Stimulated activated naive CD8-positive, alpha-beta T cell treated with anti-CD3 and anti-CD28 coated beads, Interleukin-15, amount 100 ng/mL, for 72 hours (primary cell): ENCODE measurements at regions not wholly inside any gene's neighbourhood (a gene's known extent, or its start where the extent isn't known, plus 50 kb on each side); places are given as distances from the start of the nearest gene placed in this dataset.

Source experiments
- ATAC-seq: fragments of 150-1000 bp; cut with Tn5 transposase; 2 replicates; pipeline ENCODE4 v1.10.0; 2021; ENCODE audit warnings: mild to moderate bottlenecking, moderate library complexity
- DNase-seq, 2 donors: peaks; one replicate each; pipeline ENCODE4 v3.0.0; 2021 to 2022
- H3K27ac Mint-ChIP-seq, 2 donors: one replicate each; pipeline ENCODE4 v1.8.0; 2022; ENCODE audit warnings: mild to moderate bottlenecking in 2 of 2, mixed read lengths in 2 of 2, moderate library complexity in 2 of 2
- H3K27me3 Mint-ChIP-seq: one replicate; pipeline ENCODE4 v1.8.0; 2022; ENCODE audit warnings: mixed read lengths
- H3K4me1 Mint-ChIP-seq: one replicate; pipeline ENCODE4 v1.8.0; 2022; ENCODE audit warnings: mild to moderate bottlenecking, mixed read lengths
- H3K4me3 Mint-ChIP-seq, 2 donors: one replicate each; pipeline ENCODE4 v1.8.0; 2022; ENCODE audit warnings: mild to moderate bottlenecking in 2 of 2, mixed read lengths in 2 of 2, moderate library complexity in 1 of 2
- H3K9me3 Mint-ChIP-seq, 2 donors: one replicate each; pipeline ENCODE4 v1.8.0; 2022; ENCODE audit warnings: mixed read lengths in 2 of 2

GRCh38 chr13:85278851-85279250 lies 520.4 kb downstream of the SLITRK6 start:
- Mint-ChIP-seq H3K27ac (no peak overlapping the region), H3K27me3 (no peaks in the 10 kb centered on the region), H3K9me3 (no peaks in the 10 kb centered on the region), H3K4me3 (no peak overlapping the region), H3K4me1 (no peaks in the 10 kb centered on the region)
- DNase-seq (no peak), ATAC-seq (no peak)

GRCh38 chr13:85277748-85278147 lies 521.5 kb downstream of the SLITRK6 start:
- H3K27ac Mint-ChIP-seq, result no peak overlapping the region
- no peaks in the 10 kb centered on the region for H3K9me3 Mint-ChIP-seq
- no peaks in the 10 kb centered on the region for H3K4me1 Mint-ChIP-seq
- no peak overlapping the region for H3K4me3 Mint-ChIP-seq
- DNase-seq (no peak), ATAC-seq (no peak)
- no peaks in the 10 kb centered on the region for H3K27me3 Mint-ChIP-seq

GRCh38 chr13:85266771-85267170 lies 532.4 kb downstream of the SLITRK6 start:
- Mint-ChIP-seq H3K27ac (no peak overlapping the region), H3K4me1 (no peaks in the 10 kb centered on the region), H3K27me3 (no peaks in the 10 kb centered on the region), H3K9me3 (peaks cover 13 to 19% of the 10 kb centered on the region in 2 donors), H3K4me3 (no peak overlapping the region)
- ATAC-seq, result no peak
- no peak for DNase-seq

DNA sequence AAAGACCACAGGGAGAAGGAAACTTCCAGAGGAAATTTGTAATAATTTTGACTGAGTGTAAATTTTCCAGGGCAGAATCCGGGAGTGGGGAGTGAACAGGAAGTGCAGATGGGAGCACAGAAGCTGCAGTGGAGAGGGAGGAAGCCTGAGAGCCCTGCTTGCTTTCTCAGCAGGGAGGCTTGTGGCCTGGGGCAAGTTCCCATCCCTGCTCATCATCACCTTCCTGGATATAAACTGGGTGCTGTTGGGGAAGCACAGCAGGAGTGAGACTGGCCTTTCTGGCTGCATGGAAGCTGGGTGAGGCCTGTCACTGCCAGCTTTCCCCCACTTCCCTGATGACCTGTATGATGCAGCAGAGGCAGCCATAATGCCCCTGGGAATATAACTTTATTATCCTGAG lies 532.9 kb downstream of the SLITRK6 start:
- ATAC-seq (no peak), DNase-seq (no peak)
- no peak overlapping the region for H3K4me3 Mint-ChIP-seq
- no peak overlapping the region for H3K27ac Mint-ChIP-seq
- no peaks in the 10 kb centered on the region for H3K27me3 Mint-ChIP-seq
- no peaks in the 10 kb centered on the region for H3K4me1 Mint-ChIP-seq
- peaks cover 9 to 15% of the 10 kb centered on the region in 2 donors for H3K9me3 Mint-ChIP-seq

DNA sequence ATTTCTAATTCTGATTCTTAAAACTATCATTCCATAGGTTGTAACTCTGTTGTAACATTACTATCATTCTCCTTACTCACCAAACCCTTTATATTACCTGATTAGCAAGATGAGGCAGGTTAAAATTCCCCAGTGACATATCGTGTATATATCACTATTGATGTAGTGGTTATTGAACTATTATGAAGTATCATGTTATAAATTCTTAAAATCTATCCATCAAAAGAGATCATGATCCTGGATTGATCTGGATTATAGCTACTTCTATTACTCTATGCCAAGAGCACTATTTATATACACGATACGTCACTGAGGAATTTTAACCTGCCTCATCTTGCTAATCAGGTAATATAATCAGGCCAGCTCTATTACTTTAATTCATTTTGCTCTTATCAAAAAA lies 533.9 kb downstream of the SLITRK6 start:
- H3K27me3 Mint-ChIP-seq, result no peaks in the 10 kb centered on the region
- H3K4me3 Mint-ChIP-seq, result no peak overlapping the region
- H3K9me3 Mint-ChIP-seq, result peaks cover 8 to 13% of the 10 kb centered on the region in 2 donors
- no peak for ATAC-seq
- H3K4me1 Mint-ChIP-seq, result no peaks in the 10 kb centered on the region
- no peak for DNase-seq
- H3K27ac Mint-ChIP-seq, result no peak overlapping the region

DNA sequence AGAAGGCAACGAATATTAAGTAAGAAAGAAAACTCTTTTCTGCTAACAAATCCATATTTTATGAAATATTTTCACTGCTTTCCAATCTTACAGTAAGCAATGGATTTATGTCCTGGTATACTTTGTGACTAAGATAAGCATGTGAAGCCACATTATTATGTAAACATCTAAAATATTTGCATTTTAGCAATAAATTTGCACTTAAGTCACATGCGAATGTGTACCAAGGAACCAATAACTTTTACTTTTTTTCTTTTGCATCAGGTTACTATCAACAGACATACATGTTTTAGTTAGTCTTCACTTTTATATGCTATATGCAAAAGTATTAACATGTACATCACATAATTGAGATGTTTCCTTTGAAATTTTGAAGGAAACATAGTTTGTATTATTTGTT lies 536.7 kb downstream of the SLITRK6 start:
- no peak for ATAC-seq
- H3K27me3 Mint-ChIP-seq, result no peaks in the 10 kb centered on the region
- no peak overlapping the region for H3K4me3 Mint-ChIP-seq
- DNase-seq, result no peak
- peaks cover 5 to 8% of the 10 kb centered on the region in 2 donors for H3K9me3 Mint-ChIP-seq
- no peaks in the 10 kb centered on the region for H3K4me1 Mint-ChIP-seq
- no peak overlapping the region for H3K27ac Mint-ChIP-seq

- Mint-ChIP-seq H3K27ac (no peak overlapping the region), H3K4me3 (no peak overlapping the region), H3K27me3 (no peaks in the 10 kb centered on the region), H3K9me3 (peaks cover 2 to 3% of the 10 kb centered on the region in 2 donors), H3K4me1 (no peaks in the 10 kb centered on the region)
- DNase-seq, result no peak
- ATAC-seq, result no peak
Observed at GRCh38 chr13:85261757-85262346, 537.4 kb downstream of the SLITRK6 start.

- no peak for DNase-seq
- Mint-ChIP-seq H3K27ac (no peak overlapping the region), H3K27me3 (no peaks in the 10 kb centered on the region), H3K4me1 (no peaks in the 10 kb centered on the region), H3K4me3 (no peak overlapping the region), H3K9me3 (no peaks in the 10 kb centered on the region)
- ATAC-seq, result no peak
Observed at GRCh38 chr13:85260896-85261295, 538.3 kb downstream of the SLITRK6 start.

DNA sequence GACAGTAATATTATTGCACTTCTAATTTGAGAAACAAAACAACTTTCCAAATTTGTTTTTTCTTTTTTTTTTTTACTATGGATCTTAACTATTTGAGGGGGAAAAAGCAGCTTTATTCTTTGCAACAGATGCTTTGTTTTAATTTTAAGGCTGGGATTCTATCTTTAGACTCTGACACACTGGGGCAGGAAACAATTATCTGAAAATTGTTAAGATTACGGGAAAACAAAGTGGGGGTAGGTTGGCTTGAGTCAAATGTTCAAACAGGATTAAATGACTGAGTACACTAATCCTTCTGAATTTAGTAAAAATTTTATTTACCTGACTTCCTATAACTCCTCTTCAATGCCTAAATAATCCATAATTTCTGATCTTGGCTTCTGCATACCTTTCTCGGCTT lies 543.2 kb downstream of the SLITRK6 start:
- Mint-ChIP-seq H3K4me3 (no peak overlapping the region), H3K9me3 (peaks cover 0 to 14% of the 10 kb centered on the region in 2 donors), H3K27ac (no peak overlapping the region), H3K4me1 (no peaks in the 10 kb centered on the region), H3K27me3 (no peaks in the 10 kb centered on the region)
- DNase-seq (no peak), ATAC-seq (no peak)

- Mint-ChIP-seq H3K27ac (no peak overlapping the region), H3K9me3 (peaks cover 0 to 14% of the 10 kb centered on the region in 2 donors), H3K4me3 (no peak overlapping the region), H3K4me1 (no peaks in the 10 kb centered on the region), H3K27me3 (no peaks in the 10 kb centered on the region)
- DNase-seq, result no peak
- no peak for ATAC-seq
Observed at GRCh38 chr13:85254641-85255040, 544.6 kb downstream of the SLITRK6 start.

- no peak for ATAC-seq
- Mint-ChIP-seq H3K27me3 (no peaks in the 10 kb centered on the region), H3K4me3 (no peak overlapping the region), H3K4me1 (no peaks in the 10 kb centered on the region), H3K9me3 (peaks cover under 1 to 5% of the 10 kb centered on the region in 2 donors), H3K27ac (no peak overlapping the region)
- DNase-seq, result no peak
Observed at GRCh38 chr13:85249151-85249550, 550.1 kb downstream of the SLITRK6 start.

DNA sequence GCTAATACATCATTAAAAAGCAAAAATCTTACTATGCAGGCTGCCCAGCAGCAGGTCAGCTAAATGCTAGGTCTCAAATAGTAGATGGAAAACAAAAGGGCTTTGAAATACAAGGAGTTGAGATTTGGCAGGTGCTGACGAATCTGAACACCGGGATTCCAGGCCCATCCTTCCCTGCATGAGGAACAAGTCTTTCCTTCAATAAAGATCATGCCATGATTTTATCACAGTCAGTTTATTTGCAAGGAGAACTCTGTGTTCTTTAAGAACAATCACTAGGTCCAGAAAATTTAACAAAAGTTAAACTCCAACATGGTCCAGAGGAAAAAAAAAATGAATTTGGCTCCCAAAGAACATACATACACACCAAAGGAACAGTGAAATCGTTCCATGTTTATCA lies 551.4 kb downstream of the SLITRK6 start:
- Mint-ChIP-seq H3K4me3 (no peak overlapping the region), H3K4me1 (no peaks in the 10 kb centered on the region), H3K9me3 (peaks cover 0 to 9% of the 10 kb centered on the region in 2 donors), H3K27me3 (no peaks in the 10 kb centered on the region), H3K27ac (no peak overlapping the region)
- DNase-seq (no peak), ATAC-seq (no peak)

- DNase-seq (no peak), ATAC-seq (no peak)
Observed at GRCh38 chr13:85243831-85244230, 555.4 kb downstream of the SLITRK6 start.

GRCh38 chr13:85241060-85241459 lies 558.2 kb downstream of the SLITRK6 start:
- Mint-ChIP-seq H3K4me3 (no peak overlapping the region), H3K4me1 (no peaks in the 10 kb centered on the region), H3K9me3 (peaks cover 0 to 9% of the 10 kb centered on the region in 2 donors), H3K27me3 (no peaks in the 10 kb centered on the region), H3K27ac (no peak overlapping the region)
- ATAC-seq, result no peak
- no peak for DNase-seq

More at GRCh38 chr13:85243831-85244230, 555.4 kb downstream of the SLITRK6 start:
- no peaks in the 10 kb centered on the region for H3K27me3 Mint-ChIP-seq
- no peak overlapping the region for H3K27ac Mint-ChIP-seq
- peaks cover 0 to 9% of the 10 kb centered on the region in 2 donors for H3K9me3 Mint-ChIP-seq
- no peaks in the 10 kb centered on the region for H3K4me1 Mint-ChIP-seq
- no peak overlapping the region for H3K4me3 Mint-ChIP-seq

GRCh38 chr13:85236413-85236812 lies 562.8 kb downstream of the SLITRK6 start:
- no peaks in the 10 kb centered on the region for H3K27me3 Mint-ChIP-seq
- H3K4me3 Mint-ChIP-seq, result no peak overlapping the region
- no peaks in the 10 kb centered on the region for H3K4me1 Mint-ChIP-seq
- no peak overlapping the region for H3K27ac Mint-ChIP-seq
- DNase-seq, result no peak
- H3K9me3 Mint-ChIP-seq, result no peaks in the 10 kb centered on the region
- ATAC-seq, result no peak

- H3K27me3 Mint-ChIP-seq, result no peaks in the 10 kb centered on the region
- no peak for ATAC-seq
- no peak overlapping the region for H3K4me3 Mint-ChIP-seq
- no peaks in the 10 kb centered on the region for H3K4me1 Mint-ChIP-seq
- H3K27ac Mint-ChIP-seq, result no peak overlapping the region
- DNase-seq, result no peak
- peaks cover 0 to 4% of the 10 kb centered on the region in 2 donors for H3K9me3 Mint-ChIP-seq
Observed at GRCh38 chr13:85230691-85231093, 568.5 kb downstream of the SLITRK6 start.

DNA sequence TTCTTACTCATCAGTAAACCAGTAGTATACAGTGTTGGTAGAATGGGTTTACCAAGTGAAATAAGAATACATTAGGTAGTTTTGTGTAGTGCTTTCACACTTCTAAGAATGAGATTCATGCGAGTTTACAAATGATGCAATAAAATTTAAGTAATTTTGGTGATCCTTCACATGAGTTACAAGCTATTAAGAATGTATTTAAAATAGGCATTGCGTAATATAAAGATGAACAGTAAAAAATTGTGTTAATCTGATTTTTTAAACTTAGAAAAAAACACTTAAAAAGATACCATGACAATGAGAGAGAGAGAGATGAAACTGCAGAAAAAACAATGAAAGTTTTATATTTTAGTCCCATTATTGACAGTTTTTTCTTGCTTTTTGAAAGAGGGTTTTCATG lies 570.5 kb downstream of the SLITRK6 start:
- Mint-ChIP-seq H3K4me1 (no peaks in the 10 kb centered on the region), H3K27ac (no peak overlapping the region), H3K4me3 (no peak overlapping the region), H3K27me3 (no peaks in the 10 kb centered on the region), H3K9me3 (peaks cover 0 to 4% of the 10 kb centered on the region in 2 donors)
- ATAC-seq, result no peak
- no peak for DNase-seq
